ENCODE measurements at regions not wholly inside any gene's neighbourhood (a gene's known extent, or its start where the extent isn't known, plus 50 kb on each side); places are given as distances from the start of the nearest gene placed in this dataset.

DNA sequence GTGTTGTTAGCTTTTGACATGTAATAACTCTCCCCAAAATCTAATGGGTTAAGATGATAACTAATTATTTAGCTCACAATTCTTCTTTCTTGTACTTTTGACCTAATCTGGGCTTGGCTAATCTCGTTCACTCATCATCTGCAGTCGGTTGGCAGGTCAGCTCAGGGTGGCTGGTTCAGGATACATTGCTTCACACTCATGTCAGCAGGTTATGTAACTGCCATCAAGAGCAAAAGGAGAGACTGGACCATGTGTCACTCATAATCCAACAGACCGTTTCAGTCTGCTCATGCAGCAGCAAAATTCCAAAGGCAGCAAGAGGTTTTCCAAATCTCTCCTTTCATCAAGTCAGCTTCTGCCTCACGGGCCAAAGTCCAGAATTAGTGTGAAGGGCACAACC is 998.4 kb upstream of the CTNND2 start:
- no peak overlapping the region for H3T11ph ChIP-seq (ENCODE audit: low read length)
- no peak overlapping the region for H3K56ac ChIP-seq (ENCODE audit: insufficient read length, low read depth, low read length)
- H2BK15ac ChIP-seq (ENCODE audit: low read depth, low read length), result no peak overlapping the region
- no peaks in the 10 kb centered on the region for H3K4me1 Mint-ChIP-seq
- no peak for DNase-seq
- H3K4me2 ChIP-seq (ENCODE audit: insufficient read depth, insufficient read length, low read length), result no peak overlapping the region
- H4K20me1 ChIP-seq (ENCODE audit: control insufficient read depth, insufficient read depth, insufficient read length), result no peaks in the 10 kb centered on the region
- H4K91ac ChIP-seq (ENCODE audit: insufficient read length, low read depth, low read length), result no peak overlapping the region
- WGBS (ENCODE audit: extremely low coverage, insufficient read length, low lambda C conversion rate), result no CpG with 5 or more reads among the region's 4 CpGs
- H2BK5ac ChIP-seq (ENCODE audit: insufficient read length, low read length), result no peak overlapping the region
- H3K79me1 ChIP-seq (ENCODE audit: insufficient read depth, low read depth, low read length, poor library complexity, severe bottlenecking), result no peaks in the 10 kb centered on the region
- H2BK20ac ChIP-seq (ENCODE audit: low read depth, low read length, poor library complexity, severe bottlenecking), result no peak overlapping the region
- H2BK120ac ChIP-seq (ENCODE audit: low read depth, low read length, poor library complexity, severe bottlenecking), result no peak overlapping the region
- no peaks in the 10 kb centered on the region for H3K23me2 ChIP-seq (ENCODE audit: insufficient read length, low read depth, low read length, poor library complexity, severe bottlenecking)
- no peak overlapping the region for H3K27ac Mint-ChIP-seq
- no peaks in the 10 kb centered on the region for H3K36me3 Mint-ChIP-seq (ENCODE audit: insufficient read depth in 1 of 3, low read depth in 3 of 3)
- H3K27me3 ChIP-seq (ENCODE audit: insufficient read depth, low read length), result no peaks in the 10 kb centered on the region
- no peaks in the 10 kb centered on the region for H3K9me3 Mint-ChIP-seq
- H3K23ac ChIP-seq (ENCODE audit: insufficient read length, low read depth, low read length), result no peak overlapping the region
- H3K4me1 ChIP-seq (ENCODE audit: insufficient read depth, low read length), result no peaks in the 10 kb centered on the region
- H4K5ac ChIP-seq (ENCODE audit: insufficient read length, low read depth, low read length), result no peak overlapping the region
- no peak overlapping the region for H3K4ac ChIP-seq (ENCODE audit: low read depth, low read length)
- TF ChIP-seq, protein P1, sequence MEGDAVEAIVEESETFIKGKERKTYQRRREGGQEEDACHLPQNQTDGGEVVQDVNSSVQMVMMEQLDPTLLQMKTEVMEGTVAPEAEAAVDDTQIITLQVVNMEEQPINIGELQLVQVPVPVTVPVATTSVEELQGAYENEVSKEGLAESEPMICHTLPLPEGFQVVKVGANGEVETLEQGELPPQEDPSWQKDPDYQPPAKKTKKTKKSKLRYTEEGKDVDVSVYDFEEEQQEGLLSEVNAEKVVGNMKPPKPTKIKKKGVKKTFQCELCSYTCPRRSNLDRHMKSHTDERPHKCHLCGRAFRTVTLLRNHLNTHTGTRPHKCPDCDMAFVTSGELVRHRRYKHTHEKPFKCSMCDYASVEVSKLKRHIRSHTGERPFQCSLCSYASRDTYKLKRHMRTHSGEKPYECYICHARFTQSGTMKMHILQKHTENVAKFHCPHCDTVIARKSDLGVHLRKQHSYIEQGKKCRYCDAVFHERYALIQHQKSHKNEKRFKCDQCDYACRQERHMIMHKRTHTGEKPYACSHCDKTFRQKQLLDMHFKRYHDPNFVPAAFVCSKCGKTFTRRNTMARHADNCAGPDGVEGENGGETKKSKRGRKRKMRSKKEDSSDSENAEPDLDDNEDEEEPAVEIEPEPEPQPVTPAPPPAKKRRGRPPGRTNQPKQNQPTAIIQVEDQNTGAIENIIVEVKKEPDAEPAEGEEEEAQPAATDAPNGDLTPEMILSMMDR (conservative IDR thresholded peaks at IDR 0.05), result no peak
- H3K27me3 Mint-ChIP-seq (ENCODE audit: low read depth), result no peaks in the 10 kb centered on the region
- H4K8ac ChIP-seq (replicated peaks; ENCODE audit: insufficient read length, low read depth, low read length), result no peak overlapping the region
- H2AK5ac ChIP-seq (ENCODE audit: insufficient read length, low read length), result no peak overlapping the region
- H3K9ac ChIP-seq (ENCODE audit: extremely low read depth, insufficient read length, low read length), result no peak overlapping the region
- H3K4me3 Mint-ChIP-seq, result no peak overlapping the region
- no peaks in the 10 kb centered on the region for H3K79me2 ChIP-seq (ENCODE audit: insufficient read depth, low read length)
- H2BK12ac ChIP-seq (ENCODE audit: insufficient read length, low read depth, low read length), result no peak overlapping the region
- H3K14ac ChIP-seq (ENCODE audit: insufficient read depth, low read length), result no peak overlapping the region
- no peak overlapping the region for H3K18ac ChIP-seq (ENCODE audit: insufficient read length, low read depth, low read length)
- no peak overlapping the region for H3K27ac ChIP-seq (ENCODE audit: insufficient read length, low read depth, low read length)
- H3K9me3 ChIP-seq (ENCODE audit: control insufficient read depth, low read depth, low read length), result no peaks in the 10 kb centered on the region
- H2AFZ ChIP-seq (ENCODE audit: low read length), result no peak overlapping the region
